OCI-LY7 (cell line): ENCODE measurements at regions not wholly inside any gene's neighbourhood (a gene's known extent, or its start where the extent isn't known, plus 50 kb on each side); places are given as distances from the start of the nearest gene placed in this dataset.

ENCODE experiments used
- BruUV-seq: library from RNA; stranded (reverse); fragments of 400-500 nt; replicated peaks from 2 replicates; lab custom pipeline; 2021; lab: Mats Ljungman, UMichigan
- CTCF ChIA-PET: fragments of 300-600 bp; sonication (Branson Sonifier 250); formaldehyde crosslinking; loops from one replicate; lab custom pipeline; 2022; ENCODE audit warnings: antibody characterized with exemption; ENCODE audit not compliant: unreplicated experiment; lab: Charles Lee
- POLR2A ChIA-PET: fragments of 300-600 bp; sonication (Branson Sonifier 250); formaldehyde crosslinking; loops from one replicate; lab custom pipeline; 2022; ENCODE audit warnings: antibody characterized with exemption; lab: Charles Lee
- DNase-seq: peaks from one replicate; pipeline ENCODE4 v3.0.0-alpha.2; 2015; ENCODE audit warnings: low spot score
- H2AFZ ChIP-seq: fragments of 200-600 bp; sonication (generic), shearing (Covaris generic); 2 replicates; pipeline ENCODE4 v1.6.1; 2014; ENCODE audit warnings: mild to moderate bottlenecking, antibody characterized with exemption, low read length, moderate library complexity
- H3K27ac ChIP-seq: fragments of 200-600 bp; sonication (generic); 2 replicates; pipeline ENCODE4 v1.5.1; 2014; ENCODE audit warnings: mixed run types, low read depth, mild to moderate bottlenecking, moderate library complexity, low read length, inconsistent platforms; ENCODE audit not compliant: poor library complexity, severe bottlenecking
- H3K36me3 ChIP-seq: fragments of 200-600 bp; sonication (generic); 2 replicates; pipeline ENCODE4 v1.6.1; 2014; ENCODE audit warnings: mild to moderate bottlenecking, antibody characterized with exemption, low read length, moderate library complexity, mixed read lengths; ENCODE audit not compliant: insufficient read depth
- H3K4me1 ChIP-seq: fragments of 200-600 bp; sonication (generic); 2 replicates; pipeline ENCODE4 v1.5.1; 2014; ENCODE audit warnings: mild to moderate bottlenecking, low read length; ENCODE audit not compliant: insufficient read depth, poor library complexity, severe bottlenecking
- H3K4me2 ChIP-seq: fragments of 200-600 bp; sonication (generic); 2 replicates; pipeline ENCODE4 v1.6.1; 2014; ENCODE audit warnings: mild to moderate bottlenecking, low read length
- H3K4me3 ChIP-seq: fragments of 200-600 bp; sonication (generic); 2 replicates; pipeline ENCODE4 v1.5.1; 2014; ENCODE audit warnings: mild to moderate bottlenecking, low read depth, low read length; ENCODE audit not compliant: poor library complexity, severe bottlenecking
- H3K79me2 ChIP-seq: fragments of 200-600 bp; sonication (generic); 2 replicates; pipeline ENCODE4 v1.6.1; 2016; ENCODE audit warnings: low read depth, mild to moderate bottlenecking, low read length, moderate library complexity, mixed read lengths; ENCODE audit not compliant: insufficient read depth
- H3K9me2 ChIP-seq: fragments of 200-600 bp; sonication (generic); 2 replicates; pipeline ENCODE4 v1.6.1; 2016; ENCODE audit warnings: mild to moderate bottlenecking, low read length, mixed read lengths; ENCODE audit not compliant: insufficient read depth
- H3K9me3 ChIP-seq: fragments of 200-600 bp; sonication (generic); 2 replicates; pipeline ENCODE4 v1.6.1; 2014; ENCODE audit warnings: mild to moderate bottlenecking, mixed run types, low read length, mixed read lengths
- H4K20me1 ChIP-seq: fragments of 200-600 bp; sonication (generic); 2 replicates; pipeline ENCODE4 v1.6.1; 2014; ENCODE audit warnings: mild to moderate bottlenecking, antibody characterized with exemption, low read length, moderate library complexity, mixed read lengths; ENCODE audit not compliant: insufficient read depth
- CTCF ChIP-seq: fragments of 200-600 bp; sonication (generic); conservative IDR thresholded peaks from 2 replicates; pipeline ENCODE4 v1.5.1; 2014; ENCODE audit warnings: mild to moderate bottlenecking, antibody characterized with exemption, low read length, moderate library complexity, mixed read lengths
- EZH2phosphoT487 ChIP-seq: fragments of 200-600 bp; sonication (generic); IDR thresholded peaks from 2 replicates; pipeline ENCODE4 v1.6.1; 2018; ENCODE audit warnings: low read depth, borderline replicate concordance, mild to moderate bottlenecking, mixed run types, antibody characterized with exemption, low read length, moderate library complexity, mixed read lengths
- intact Hi-C: fragments of 100-400 bp; cut with micrococcal nuclease; formaldehyde crosslinking; loops from one replicate; pipeline ENCODE4 v1.10.0; 2022; ENCODE audit not compliant: unreplicated experiment

GRCh38 chr4:127240764-127241105 lies 392.0 kb upstream of the INTU start:
- CTCF ChIA-PET, result no interaction called here
- no peaks in the 10 kb centered on the region for H3K4me1 ChIP-seq
- H3K9me3 ChIP-seq, result no peaks in the 10 kb centered on the region
- no peak overlapping the region for H2AFZ ChIP-seq
- no peaks in the 10 kb centered on the region for H4K20me1 ChIP-seq
- POLR2A ChIA-PET, result interaction anchor here (0.7 kb wide), 1 partner anchor 48 kb away, joined by 3 read pairs; no protein-coding TSS in a partner anchor
- no TSS peak for BruUV-seq
- H3K79me2 ChIP-seq, result no peaks in the 10 kb centered on the region
- H3K36me3 ChIP-seq, result no peaks in the 10 kb centered on the region
- H3K27ac ChIP-seq, result no peak overlapping the region
- intact Hi-C loops, result no loop called here
- no peak overlapping the region for H3K4me3 ChIP-seq
- H3K4me2 ChIP-seq, result no peak overlapping the region
- no peak for DNase-seq
- H3K9me2 ChIP-seq, result no peaks in the 10 kb centered on the region
- TF ChIP-seq CTCF (no peak), EZH2phosphoT487 (no peak)

DNA sequence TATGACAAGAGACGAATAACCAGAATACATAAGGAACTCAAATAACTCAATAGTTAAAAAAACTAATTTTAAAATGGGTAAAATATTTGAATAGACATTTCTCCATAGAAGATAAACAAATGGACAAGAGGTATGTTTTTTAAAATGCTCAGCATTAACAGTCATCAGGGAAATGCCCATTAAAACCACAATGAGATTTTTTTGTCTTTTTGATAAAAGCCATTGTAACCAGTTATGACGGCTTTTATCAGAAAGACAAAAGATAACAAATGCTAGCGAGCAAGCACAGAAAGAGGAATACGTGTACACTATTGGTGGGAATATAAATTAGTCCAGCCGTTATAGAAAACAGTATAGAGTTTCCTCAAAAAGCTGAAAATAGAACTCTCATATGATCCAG lies 388.2 kb upstream of the INTU start:
- CTCF ChIA-PET, result no interaction called here
- no peak overlapping the region for H3K4me3 ChIP-seq
- POLR2A ChIA-PET, result no interaction called here
- H3K4me1 ChIP-seq, result no peaks in the 10 kb centered on the region
- H3K36me3 ChIP-seq, result no peaks in the 10 kb centered on the region
- no peak for TF ChIP-seq CTCF
- no peak for TF ChIP-seq EZH2phosphoT487
- H3K9me3 ChIP-seq, result no peaks in the 10 kb centered on the region
- no peak overlapping the region for H2AFZ ChIP-seq
- no peak overlapping the region for H3K27ac ChIP-seq
- H3K79me2 ChIP-seq, result no peaks in the 10 kb centered on the region
- no peak for DNase-seq
- BruUV-seq, result no TSS peak
- intact Hi-C loops, result no loop called here
- no peaks in the 10 kb centered on the region for H4K20me1 ChIP-seq
- H3K4me2 ChIP-seq, result no peak overlapping the region
- H3K9me2 ChIP-seq, result no peaks in the 10 kb centered on the region

GRCh38 chr4:127246963-127247952 lies 385.5 kb upstream of the INTU start:
- TF ChIP-seq EZH2phosphoT487 (no peak), CTCF (no peak)
- Histone ChIP-seq H3K27ac (no peak overlapping the region), H3K4me3 (no peak overlapping the region), H3K79me2 (no peaks in the 10 kb centered on the region), H3K4me2 (no peak overlapping the region), H3K4me1 (no peaks in the 10 kb centered on the region), H2AFZ (no peak overlapping the region), H4K20me1 (no peaks in the 10 kb centered on the region), H3K9me2 (no peaks in the 10 kb centered on the region), H3K9me3 (no peaks in the 10 kb centered on the region), H3K36me3 (no peaks in the 10 kb centered on the region)
- ChIA-PET CTCF (no interaction called here), POLR2A (interaction anchor here (0.6 kb wide), 1 partner anchor 144 kb away, joined by 3 read pairs; no protein-coding TSS in a partner anchor)
- intact Hi-C loops, result no loop called here
- BruUV-seq, result no TSS peak
- DNase-seq, result no peak
